Heart left ventricle (tissue), 16 donors: ENCODE measurements at regions not wholly inside any gene's neighbourhood (a gene's known extent, or its start where the extent isn't known, plus 50 kb on each side); places are given as distances from the start of the nearest gene placed in this dataset.

Source experiments
- ATAC-seq, 4 donors: fragments of 200-7000 bp; cut with Tn5 transposase; one replicate each; pipeline ENCODE4 v1.9.1; 2020 to 2022; ENCODE audit warnings: moderate library complexity in 4 of 4, mild to moderate bottlenecking in 3 of 4, moderate number of reproducible peaks in 1 of 4
- DNase-seq, 5 donors: peaks; one replicate each; pipeline ENCODE4 v3.0.0-alpha.2; 2020
- H3K27ac ChIP-seq, 12 donors: fragments of 200-600 bp; sonication (generic) in 4 of 12; one replicate each; pipeline versions ENCODE4 v1.5.0 to v1.8.0; 2016 to 2022; ENCODE audit warnings: mild to moderate bottlenecking in 2 of 12
- H3K27me3 ChIP-seq, 9 donors: fragments of 200-600 bp; sonication (generic) in 2 of 9; one replicate each; pipeline versions ENCODE4 v1.5.1 to v1.8.0; 2016 to 2022; ENCODE audit warnings: mild to moderate bottlenecking in 3 of 9
- H3K36me3 ChIP-seq, 9 donors: fragments of 200-600 bp; sonication (generic) in 2 of 9; one replicate each; pipeline versions ENCODE4 v1.5.0 to v1.8.0; 2018 to 2022; ENCODE audit warnings: mild to moderate bottlenecking in 2 of 9
- H3K4me1 ChIP-seq, 12 donors: fragments of 200-600 bp; sonication (generic) in 4 of 12; one replicate each; pipeline versions ENCODE4 v1.5.0 to v1.8.0; 2016 to 2022; ENCODE audit warnings: mild to moderate bottlenecking in 3 of 12
- H3K4me3 ChIP-seq, 12 donors: fragments of 200-600 bp; sonication (generic) in 4 of 12; one replicate each; pipeline versions ENCODE4 v1.5.0 to v1.8.0; 2017 to 2022; ENCODE audit warnings: mild to moderate bottlenecking in 9 of 12, moderate library complexity in 4 of 12
- H3K9me3 ChIP-seq, 12 donors: fragments of 200-600 bp; sonication (generic) in 4 of 12; one replicate each; pipeline versions ENCODE4 v1.5.0 to v1.8.0; 2016 to 2022; ENCODE audit warnings: mild to moderate bottlenecking in 1 of 12
- CTCF ChIP-seq, 12 donors: fragments of 200-600 bp; sonication (generic) in 4 of 12; IDR thresholded peaks; one replicate each; pipeline versions ENCODE4 v1.5.0 to v1.8.0; 2018 to 2022; ENCODE audit warnings: antibody characterized with exemption in 12 of 12, mild to moderate bottlenecking in 5 of 12
- POLR2A ChIP-seq, 2 donors: fragments of 450-650 bp; IDR thresholded peaks; one replicate each; pipeline ENCODE4 v1.6.1; 2017; ENCODE audit warnings: antibody characterized with exemption in 2 of 2, mild to moderate bottlenecking in 2 of 2, moderate library complexity in 2 of 2
- WGBS, 4 donors: extraction: QIAGEN DNeasy Blood & Tissue Kit in 2 of 4; methylation state at CpG; one replicate each; pipeline versions ENCODE4 v1.1.5 to v1.1.7; 2013 to 2018; 5-methylcytosine and 5-hydroxymethylcytosine counted together
- intact Hi-C, 10 donors: fragments of 100-400 bp; cut with DNase I; formaldehyde crosslinking; loops; one replicate each; pipeline versions ENCODE4 v1.11.1 to v1.14.2; 2022
- donor health status: ischemic (EF 13 %, LVEDD 7.1; RV severe dilation, severe dysfunction).
- donor health status: healthy with polysubstance abuse.
- donor health status: DM: no; HTN: yes; CAD: no.
- donor health status: DM: no; HTN: no; CAD: no.
- donor health status: ischemic (EF 25% LVEDD 6.9; RV normal size, moderate dysfunction).
- donor health status: ischemic (EF 25% LVEDD 5.7; RV mildly dilated, moderate dysfunction).
- donor health status: healthy.
- donor health status: DM: yes; HTN: yes; CAD: no.
- donor health status: ischemic (EF 35%, LVEDD 5.7; RV mildly dilated, moderate dysfunction).
- donor health status: nonischemic (EF 11% LVEDD 7.7; RV severe dilation, severe dysfunction).
- donor health status: DM: yes; HTN: yes; CAD: no.
- donor health status: PGD.
- donor health status: ischemic (EF 29% LVEDD 5.4; RV normal size, mild dysfunction).
- donor health status: nonischemic (EF 23%, LVEDD 6.1; RV moderate dilation, normal function).

- H3K27ac ChIP-seq, result no peak overlapping the region
- 82 to 85% (median 83%) methylated on average over 3 of the region's 3 CpGs for WGBS, 4 donors
Observed at GRCh38 chr3:190197346-190197763, 76.7 kb upstream of the P3H2 start.

GRCh38 chr3:190194506-190194905, 73.8 kb upstream of the P3H2 start:
- Histone ChIP-seq H3K4me1 (no peaks in the 10 kb centered on the region), H3K36me3 (no peaks in the 10 kb centered on the region), H3K27me3 (no peaks in the 10 kb centered on the region), H3K9me3 (no peaks in the 10 kb centered on the region), H3K4me3 (no peak overlapping the region), H3K27ac (no peak overlapping the region)
- intact Hi-C loops, result no loop called here
- WGBS, 4 donors, result 73 to 80% (median 77%) methylated on average over 3 of the region's 3 CpGs
- TF ChIP-seq CTCF (IDR thresholded peaks at IDR 0.05), result no peak
- TF ChIP-seq POLR2A (IDR thresholded peaks at IDR 0.05), result no peak
- ATAC-seq, result no peak
- no peak for DNase-seq

More at GRCh38 chr3:190197346-190197763, 76.7 kb upstream of the P3H2 start:
- Histone ChIP-seq H3K9me3 (no peaks in the 10 kb centered on the region), H3K36me3 (no peaks in the 10 kb centered on the region), H3K27me3 (no peaks in the 10 kb centered on the region), H3K4me1 (peaks cover 0 to 2% (median 0%) of the 10 kb centered on the region in 12 donors), H3K4me3 (no peak overlapping the region)
- no peak for TF ChIP-seq CTCF (IDR thresholded peaks at IDR 0.05)
- no peak for TF ChIP-seq POLR2A (IDR thresholded peaks at IDR 0.05)
- intact Hi-C loops, result no loop called here
- DNase-seq (no peak), ATAC-seq (no peak)

- 72 to 75% (median 74%) methylated on average over 4 of the region's 4 CpGs for WGBS, 4 donors
Observed at GRCh38 chr3:190193210-190193609, 72.5 kb upstream of the P3H2 start.

GRCh38 chr3:190192739-190193138, 72.0 kb upstream of the P3H2 start:
- no peaks in the 10 kb centered on the region for H3K27me3 ChIP-seq
- no peak overlapping the region for H3K27ac ChIP-seq
- no peaks in the 10 kb centered on the region for H3K36me3 ChIP-seq
- no peaks in the 10 kb centered on the region for H3K9me3 ChIP-seq
- 83 to 89% (median 85%) methylated on average over 2 of the region's 2 CpGs for WGBS, 4 donors
- intact Hi-C loops, result no loop called here
- no peaks in the 10 kb centered on the region for H3K4me1 ChIP-seq
- no peak overlapping the region for H3K4me3 ChIP-seq
- no peak for TF ChIP-seq CTCF (IDR thresholded peaks at IDR 0.05)
- no peak for TF ChIP-seq POLR2A (IDR thresholded peaks at IDR 0.05)
- no peak for ATAC-seq
- no peak for DNase-seq

More at GRCh38 chr3:190193210-190193609, 72.5 kb upstream of the P3H2 start:
- Histone ChIP-seq H3K27ac (no peak overlapping the region), H3K27me3 (no peaks in the 10 kb centered on the region), H3K4me1 (no peaks in the 10 kb centered on the region), H3K9me3 (no peaks in the 10 kb centered on the region), H3K36me3 (no peaks in the 10 kb centered on the region), H3K4me3 (no peak overlapping the region)
- ATAC-seq (no peak), DNase-seq (no peak)
- intact Hi-C loops, result no loop called here
- TF ChIP-seq CTCF (IDR thresholded peaks at IDR 0.05) (no peak), POLR2A (IDR thresholded peaks at IDR 0.05) (no peak)
